RWPE2 (cell line): ENCODE measurements at regions not wholly inside any gene's neighbourhood (a gene's known extent, or its start where the extent isn't known, plus 50 kb on each side); places are given as distances from the start of the nearest gene placed in this dataset.

Experiments
- ATAC-seq: fragments of 200-7000 bp; cut with Tn5 transposase; 3 replicates; pipeline ENCODE4 v1.9.1; 2021; ENCODE audit warnings: low read depth
- DNase-seq: peaks from one replicate; pipeline ENCODE4 v3.0.0-alpha.2; 2020; ENCODE audit warnings: low spot score
- H3K27ac ChIP-seq: fragments of 450-650 bp; 2 replicates; pipeline ENCODE4 v1.5.1; 2017; ENCODE audit warnings: mild to moderate bottlenecking; ENCODE audit not compliant: poor library complexity, severe bottlenecking
- H3K27me3 ChIP-seq: fragments of 250-450 bp; sonication (Bioruptor Pico); 2 replicates; pipeline ENCODE4 v1.5.1; 2021; ENCODE audit warnings: mild to moderate bottlenecking, moderate library complexity; ENCODE audit not compliant: insufficient read depth, poor library complexity, severe bottlenecking
- H3K36me3 ChIP-seq: fragments of 250-450 bp; sonication (Bioruptor Pico); 2 replicates; pipeline ENCODE4 v1.5.1; 2020; ENCODE audit warnings: low read depth, mild to moderate bottlenecking, moderate library complexity
- H3K4me1 ChIP-seq: fragments of 250-450 bp; sonication (Bioruptor Pico); 2 replicates; pipeline ENCODE4 v1.5.1; 2021; ENCODE audit warnings: mild to moderate bottlenecking, moderate library complexity; ENCODE audit not compliant: insufficient read depth, poor library complexity, severe bottlenecking
- H3K4me3 ChIP-seq: fragments of 250-450 bp; sonication (Bioruptor Pico); 2 replicates; pipeline ENCODE4 v1.5.1; 2021; ENCODE audit warnings: mild to moderate bottlenecking, moderate library complexity; ENCODE audit not compliant: severe bottlenecking
- H3K9me3 ChIP-seq: fragments of 250-450 bp; sonication (Bioruptor Pico); 2 replicates; pipeline ENCODE4 v1.5.1; 2021; ENCODE audit warnings: mild to moderate bottlenecking, moderate library complexity; ENCODE audit not compliant: severe bottlenecking
- TF ChIP-seq, protein P1 (sequence below): fragments of 450-650 bp; IDR thresholded peaks from one replicate; pipeline ENCODE4 v1.5.1; 2017; ENCODE audit warnings: mild to moderate bottlenecking, moderate library complexity; ENCODE audit not compliant: poor library complexity, severe bottlenecking

DNA sequence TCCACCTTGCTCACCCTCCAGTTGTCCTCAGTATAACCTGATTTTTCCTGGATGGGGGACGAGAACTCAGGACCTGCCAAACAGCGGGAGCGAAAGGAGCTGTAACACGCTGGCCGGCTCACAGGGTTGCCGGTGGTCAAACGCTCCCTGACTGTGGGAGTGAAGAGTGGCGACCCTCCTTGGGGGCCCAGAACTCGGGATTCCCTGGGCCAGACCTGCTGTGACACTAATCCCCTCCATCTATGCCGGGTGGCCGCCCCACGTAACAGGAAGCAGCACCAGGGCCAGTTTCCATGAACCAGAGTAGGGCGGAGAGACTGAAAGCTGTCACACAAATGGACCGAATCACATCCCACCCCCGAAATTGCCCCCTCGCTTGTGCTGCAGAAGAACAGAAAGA, 1809.2 kb upstream of the ACO1 start:
- Histone ChIP-seq H3K4me3 (no peak overlapping the region), H3K36me3 (no peaks in the 10 kb centered on the region), H3K9me3 (no peaks in the 10 kb centered on the region), H3K27ac (no peak overlapping the region), H3K4me1 (no peaks in the 10 kb centered on the region), H3K27me3 (no peaks in the 10 kb centered on the region)
- TF ChIP-seq, protein P1, sequence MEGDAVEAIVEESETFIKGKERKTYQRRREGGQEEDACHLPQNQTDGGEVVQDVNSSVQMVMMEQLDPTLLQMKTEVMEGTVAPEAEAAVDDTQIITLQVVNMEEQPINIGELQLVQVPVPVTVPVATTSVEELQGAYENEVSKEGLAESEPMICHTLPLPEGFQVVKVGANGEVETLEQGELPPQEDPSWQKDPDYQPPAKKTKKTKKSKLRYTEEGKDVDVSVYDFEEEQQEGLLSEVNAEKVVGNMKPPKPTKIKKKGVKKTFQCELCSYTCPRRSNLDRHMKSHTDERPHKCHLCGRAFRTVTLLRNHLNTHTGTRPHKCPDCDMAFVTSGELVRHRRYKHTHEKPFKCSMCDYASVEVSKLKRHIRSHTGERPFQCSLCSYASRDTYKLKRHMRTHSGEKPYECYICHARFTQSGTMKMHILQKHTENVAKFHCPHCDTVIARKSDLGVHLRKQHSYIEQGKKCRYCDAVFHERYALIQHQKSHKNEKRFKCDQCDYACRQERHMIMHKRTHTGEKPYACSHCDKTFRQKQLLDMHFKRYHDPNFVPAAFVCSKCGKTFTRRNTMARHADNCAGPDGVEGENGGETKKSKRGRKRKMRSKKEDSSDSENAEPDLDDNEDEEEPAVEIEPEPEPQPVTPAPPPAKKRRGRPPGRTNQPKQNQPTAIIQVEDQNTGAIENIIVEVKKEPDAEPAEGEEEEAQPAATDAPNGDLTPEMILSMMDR = no peak
- DNase-seq = peak; percentile 24
- ATAC-seq = no peak

DNA sequence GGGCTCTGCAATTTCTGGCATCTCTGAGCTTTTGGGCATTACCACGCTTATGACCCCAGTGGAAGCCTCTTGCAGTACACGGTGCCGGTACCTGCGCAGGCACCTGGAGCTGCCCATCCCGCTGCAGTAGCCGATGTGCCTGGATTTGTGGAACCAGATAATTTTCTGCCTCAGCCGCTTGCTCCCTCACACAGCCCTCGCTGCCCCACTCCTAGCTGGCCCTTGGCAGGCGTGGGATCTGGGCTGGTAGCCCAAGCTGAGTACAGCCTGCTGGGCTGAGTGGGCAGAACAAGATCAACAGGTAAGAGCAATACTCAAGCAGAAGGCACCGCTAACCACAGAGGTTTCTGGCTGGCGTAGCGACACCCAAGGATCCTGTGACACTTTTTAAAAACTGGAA, 1808.8 kb upstream of the ACO1 start:
- H3K27ac ChIP-seq = no peak overlapping the region
- H3K9me3 ChIP-seq = no peaks in the 10 kb centered on the region
- H3K4me3 ChIP-seq = no peak overlapping the region
- no peaks in the 10 kb centered on the region for H3K27me3 ChIP-seq
- TF ChIP-seq, protein P1 = no peak
- no peak for ATAC-seq
- H3K4me1 ChIP-seq = no peaks in the 10 kb centered on the region
- H3K36me3 ChIP-seq = no peaks in the 10 kb centered on the region
- DNase-seq = no peak

DNA sequence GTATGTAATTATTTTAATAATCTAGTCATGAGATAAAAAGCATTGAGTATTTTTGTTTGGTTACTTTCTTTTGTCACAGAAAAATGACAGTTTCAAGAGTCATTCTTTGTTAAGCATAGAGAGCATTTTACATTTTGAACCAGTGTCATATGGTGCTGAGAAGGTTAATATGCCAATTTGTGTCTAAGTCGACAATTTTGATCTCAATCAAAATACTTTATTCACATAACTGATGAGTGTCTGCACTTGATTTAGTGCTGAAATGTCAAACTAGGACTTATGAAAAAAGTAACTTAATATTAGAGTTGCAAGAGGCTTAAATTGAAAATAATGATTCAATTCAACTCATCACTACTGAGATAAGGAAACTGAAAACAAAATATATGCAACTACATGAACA, 1804.6 kb upstream of the ACO1 start:
- Histone ChIP-seq H3K4me1 (no peaks in the 10 kb centered on the region), H3K27me3 (no peaks in the 10 kb centered on the region), H3K36me3 (no peaks in the 10 kb centered on the region), H3K27ac (no peak overlapping the region), H3K4me3 (no peak overlapping the region), H3K9me3 (no peaks in the 10 kb centered on the region)
- ATAC-seq (no peak), DNase-seq (no peak)
- TF ChIP-seq, protein P1 = no peak

DNA sequence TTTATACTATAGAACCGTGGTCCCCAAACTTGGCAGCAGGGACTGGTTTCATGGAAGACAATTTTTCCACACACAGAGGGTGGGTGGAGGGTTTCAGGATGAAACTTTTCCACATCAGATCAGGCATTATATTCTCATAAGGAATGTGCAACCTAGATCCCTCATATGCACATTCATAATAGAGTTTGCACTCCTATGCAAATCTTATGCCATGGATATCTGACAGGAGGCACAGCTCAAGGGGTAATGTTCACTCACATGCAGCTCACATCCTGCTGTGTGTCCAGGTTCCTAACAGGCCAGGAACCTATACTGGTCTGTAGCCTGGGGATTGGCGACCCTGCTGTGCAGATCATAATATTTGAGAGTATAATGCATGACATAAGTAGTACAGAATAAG, 1802.2 kb upstream of the ACO1 start:
- ATAC-seq = no peak
- no peaks in the 10 kb centered on the region for H3K9me3 ChIP-seq
- no peak overlapping the region for H3K4me3 ChIP-seq
- no peak for DNase-seq
- H3K4me1 ChIP-seq = no peaks in the 10 kb centered on the region
- H3K27me3 ChIP-seq = no peaks in the 10 kb centered on the region
- no peaks in the 10 kb centered on the region for H3K36me3 ChIP-seq
- TF ChIP-seq, protein P1 = no peak
- H3K27ac ChIP-seq = no peak overlapping the region

DNA sequence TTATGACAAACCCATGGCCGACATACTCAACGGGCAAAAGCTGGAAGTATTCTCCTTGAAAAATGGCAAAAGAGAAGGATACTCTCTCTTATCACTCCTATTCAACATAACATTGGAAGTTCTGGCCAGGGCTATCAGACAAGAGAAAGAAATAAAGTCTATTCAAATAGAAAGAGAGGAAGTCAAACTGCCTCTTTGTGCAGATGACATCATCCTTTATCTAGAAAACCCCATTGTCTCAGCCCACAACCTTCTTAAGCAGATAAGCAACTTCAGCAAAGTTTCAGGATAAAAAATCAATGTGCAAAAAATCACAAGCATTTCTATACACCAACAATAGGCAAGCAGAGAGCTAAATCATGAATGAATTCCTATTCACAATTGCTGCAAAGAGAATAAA, 1799.9 kb upstream of the ACO1 start:
- ATAC-seq (no peak), DNase-seq (no peak)
- H3K4me1 ChIP-seq = no peaks in the 10 kb centered on the region
- H3K9me3 ChIP-seq = no peaks in the 10 kb centered on the region
- no peak overlapping the region for H3K27ac ChIP-seq
- TF ChIP-seq, protein P1 = no peak
- H3K27me3 ChIP-seq = no peaks in the 10 kb centered on the region
- no peaks in the 10 kb centered on the region for H3K36me3 ChIP-seq
- H3K4me3 ChIP-seq = no peak overlapping the region
